ENCODE measurements at regions not wholly inside any gene's neighbourhood (a gene's known extent, or its start where the extent isn't known, plus 50 kb on each side); places are given as distances from the start of the nearest gene placed in this dataset.

DNA sequence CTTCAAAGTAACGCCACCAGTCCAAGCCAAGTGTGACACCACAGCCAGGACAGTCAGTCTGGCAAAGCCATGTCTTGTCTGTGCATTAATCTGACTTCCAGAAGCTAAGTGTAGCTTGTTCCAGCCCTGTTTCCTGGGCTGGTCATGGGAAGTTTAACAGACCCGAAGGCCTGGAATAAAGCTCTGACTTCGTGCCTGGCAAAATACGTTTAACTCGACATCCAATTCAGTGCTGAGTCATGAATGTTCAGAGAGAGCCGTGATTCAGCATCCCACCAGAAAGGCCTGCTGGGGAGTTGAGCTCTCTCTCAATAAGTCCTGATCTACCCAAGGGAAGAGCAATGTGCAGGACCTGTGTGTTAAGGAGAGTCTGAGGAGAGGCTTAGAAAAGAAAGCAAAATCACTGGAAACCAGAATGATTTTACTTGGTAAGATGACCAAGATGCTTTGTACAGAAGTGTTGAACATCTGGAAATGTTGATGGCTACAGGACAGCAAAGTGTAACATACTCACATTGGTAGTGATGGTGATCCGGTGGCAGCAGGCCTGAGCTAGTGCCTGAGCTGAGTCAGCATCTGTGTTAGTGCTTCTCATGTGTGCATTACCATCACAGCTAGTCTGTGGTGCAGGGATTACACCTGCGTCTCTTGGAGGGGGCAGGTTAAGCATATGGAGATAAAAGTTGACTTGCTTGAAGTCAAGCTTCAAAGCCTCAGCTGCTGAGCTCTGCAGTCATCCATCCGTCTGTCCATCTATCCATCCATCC, 743.7 kb upstream of the HS6ST1 start:
- no peak for DNase-seq

- no peak for DNase-seq
Measured at GRCh38 chr2:129067070-129067469, 748.4 kb upstream of the HS6ST1 start.

DNA sequence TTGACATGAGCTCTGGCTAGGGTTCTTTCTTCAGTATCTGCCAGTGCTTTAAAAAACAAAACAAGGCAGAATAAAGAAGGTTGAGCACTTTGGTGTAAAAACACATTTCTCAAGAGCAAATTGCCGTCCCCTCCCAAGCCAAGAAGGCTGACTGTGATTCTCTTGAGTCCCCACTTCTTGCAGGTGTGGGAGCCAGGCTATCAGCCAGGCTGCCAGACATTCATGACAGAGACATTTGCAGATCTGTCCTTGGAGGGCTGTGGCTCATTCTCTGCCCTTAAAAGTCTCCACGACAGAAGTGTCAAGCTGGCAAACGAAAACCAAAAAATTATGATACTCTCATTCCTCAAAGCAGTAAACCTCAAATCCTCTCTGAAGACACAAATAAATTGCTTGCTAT, 749.3 kb upstream of the HS6ST1 start:
- DNase-seq: no peak

- no peak for DNase-seq
Measured at GRCh38 chr2:129068543-129068942, 749.9 kb upstream of the HS6ST1 start.

GRCh38 chr2:129069875-129070594, 751.4 kb upstream of the HS6ST1 start:
- no peak for DNase-seq

DNA sequence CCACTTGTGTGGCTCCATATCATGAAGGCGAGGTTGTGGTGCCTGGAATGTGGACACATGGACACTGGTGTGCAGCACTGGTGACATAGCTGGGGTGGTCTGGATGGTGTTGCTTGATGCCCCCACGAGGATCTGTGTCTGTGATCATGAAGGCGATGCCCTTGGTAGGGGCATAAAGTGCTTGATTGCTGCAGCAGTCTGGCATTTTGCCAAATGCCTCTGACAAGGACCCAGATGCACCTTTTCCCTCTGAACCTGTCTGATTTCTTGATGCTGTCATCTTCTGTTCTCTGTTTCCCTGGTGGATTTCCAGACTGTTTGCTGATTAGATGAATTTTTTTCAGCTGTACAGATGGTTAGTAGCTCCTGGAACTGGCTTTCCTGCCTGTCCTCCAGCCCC, 752.0 kb upstream of the HS6ST1 start:
- no peak for DNase-seq

GRCh38 chr2:129071531-129071930, 752.9 kb upstream of the HS6ST1 start:
- DNase-seq: no peak

- DNase-seq: no peak
Measured at GRCh38 chr2:129074298-129074920, 755.7 kb upstream of the HS6ST1 start.

- DNase-seq: no peak
Measured at GRCh38 chr2:129078548-129078947, 759.9 kb upstream of the HS6ST1 start.

DNA sequence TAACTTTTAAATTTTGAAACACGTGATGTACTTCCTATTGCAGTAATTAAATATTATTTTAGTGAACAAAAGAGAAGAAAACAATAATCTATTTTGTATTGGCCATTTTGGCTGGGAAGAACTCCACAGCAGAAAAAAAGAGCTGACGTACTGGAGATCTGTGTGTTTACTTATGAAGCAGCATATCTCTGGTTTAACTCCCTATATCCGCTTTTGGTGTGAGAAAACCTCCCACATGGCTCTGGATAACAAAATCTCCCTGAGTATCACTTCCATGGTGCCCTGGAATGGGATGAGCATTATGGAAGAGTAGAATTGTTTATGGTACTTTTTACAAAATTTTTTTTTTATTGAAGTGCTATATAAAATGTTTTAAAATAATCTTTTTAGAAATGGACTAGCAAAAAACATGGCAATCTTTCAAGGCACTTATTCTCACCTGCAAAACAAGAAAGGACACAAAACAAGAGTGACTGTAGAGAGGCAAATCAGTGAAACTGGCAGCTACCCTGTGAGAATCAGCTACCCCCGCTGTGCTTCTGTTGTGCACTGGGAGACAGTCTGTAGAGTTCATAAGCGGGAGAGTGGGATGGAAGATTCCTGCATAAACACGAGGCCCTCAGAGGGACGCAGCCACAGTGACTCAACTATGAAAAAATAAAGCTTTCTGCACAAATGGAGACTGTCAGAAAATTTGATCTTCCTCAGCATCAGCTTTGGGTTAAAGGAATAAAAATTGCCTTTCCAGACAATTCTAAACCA, 762.2 kb upstream of the HS6ST1 start:
- DNase-seq: no peak

- no peak for DNase-seq
Measured at GRCh38 chr2:129085386-129085785, 766.7 kb upstream of the HS6ST1 start.

- no peak for DNase-seq
Measured at GRCh38 chr2:129087133-129087813, 768.6 kb upstream of the HS6ST1 start.

GRCh38 chr2:129091620-129092019, 773.0 kb upstream of the HS6ST1 start:
- no peak for DNase-seq

DNA sequence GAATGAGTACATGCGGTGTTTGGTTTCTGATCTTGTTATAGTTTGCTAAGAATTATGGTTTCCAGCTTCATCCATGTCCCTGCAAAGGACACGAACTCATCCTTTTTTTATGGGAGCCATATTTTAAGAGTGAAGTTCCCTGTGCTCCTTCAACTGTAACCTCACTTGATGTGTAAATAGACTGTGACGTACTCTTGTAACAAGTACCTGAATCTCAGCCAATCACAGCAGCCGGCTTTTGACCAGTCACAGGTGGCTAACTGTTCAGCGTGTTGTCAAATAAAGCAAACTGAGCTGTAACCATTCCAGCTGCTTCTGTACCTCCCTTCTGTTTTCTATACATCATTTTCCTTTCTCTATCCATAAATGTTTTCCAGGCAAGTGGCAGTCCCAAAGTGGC, 774.3 kb upstream of the HS6ST1 start:
- no peak for DNase-seq

- DNase-seq: no peak
Measured at GRCh38 chr2:129101186-129101585, 782.5 kb upstream of the HS6ST1 start.

GRCh38 chr2:129103936-129104878, 785.5 kb upstream of the HS6ST1 start:
- no peak for DNase-seq

- DNase-seq: no peak
Measured at GRCh38 chr2:129112181-129112580, 793.5 kb upstream of the HS6ST1 start.

DNA sequence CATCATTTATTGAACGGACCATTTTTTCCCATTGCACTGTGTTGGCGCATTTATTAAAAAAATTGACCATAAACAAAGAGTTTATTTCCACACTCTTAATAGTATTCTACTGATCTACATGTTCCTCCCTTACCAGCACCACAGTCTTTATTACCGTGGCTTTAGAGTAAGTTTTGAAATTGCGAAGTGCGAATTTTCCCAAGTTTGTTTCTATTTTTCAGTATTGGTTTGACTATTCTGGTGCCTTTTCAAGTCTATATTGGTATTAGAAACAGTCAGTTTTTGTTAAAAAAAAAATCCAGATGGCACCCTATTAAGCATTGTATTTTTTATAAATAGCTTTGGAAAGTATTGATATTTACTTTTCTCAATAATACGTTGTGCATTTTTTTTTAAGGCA, 795.1 kb upstream of the HS6ST1 start:
- no peak for DNase-seq

DNA sequence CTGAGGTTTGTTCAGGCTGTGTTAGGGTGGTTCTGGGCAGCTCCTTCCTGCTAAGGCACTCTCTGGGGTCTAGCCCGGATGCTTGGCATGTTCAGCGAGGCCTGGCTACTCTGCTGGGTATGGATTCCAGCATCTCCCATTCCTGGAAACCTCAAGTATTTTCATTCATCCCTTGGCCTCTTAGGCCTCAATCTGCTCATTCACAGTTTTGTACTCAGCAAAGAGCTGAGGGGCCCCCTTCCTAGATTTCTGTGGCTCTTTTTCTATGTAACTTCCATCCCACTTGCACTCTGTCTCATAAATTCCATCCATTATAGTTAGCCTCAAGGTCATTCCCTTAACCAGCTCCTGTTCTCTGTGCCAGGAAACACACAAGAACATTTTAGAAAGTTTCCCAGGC, 798.8 kb upstream of the HS6ST1 start:
- DNase-seq: no peak

DNA sequence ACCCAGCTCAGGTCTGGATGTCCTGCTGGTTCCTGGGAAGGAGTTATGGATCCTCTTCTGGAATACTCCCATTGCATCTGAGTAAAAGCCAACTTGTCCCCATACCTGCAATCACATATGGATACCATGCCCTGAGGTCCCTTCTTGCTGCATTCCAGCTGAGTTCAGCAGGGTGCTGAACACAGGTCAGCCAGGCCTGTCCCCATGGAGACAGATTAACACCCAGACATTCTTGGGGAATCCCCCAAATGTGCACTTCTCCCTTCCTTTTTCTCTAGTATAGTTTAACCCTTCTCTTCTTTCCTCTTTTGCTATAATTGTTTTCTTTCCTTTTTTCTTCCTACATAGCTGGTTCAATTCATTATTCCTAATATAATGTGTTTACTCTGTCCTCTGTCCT, 799.6 kb upstream of the HS6ST1 start:
- no peak for DNase-seq

DNA sequence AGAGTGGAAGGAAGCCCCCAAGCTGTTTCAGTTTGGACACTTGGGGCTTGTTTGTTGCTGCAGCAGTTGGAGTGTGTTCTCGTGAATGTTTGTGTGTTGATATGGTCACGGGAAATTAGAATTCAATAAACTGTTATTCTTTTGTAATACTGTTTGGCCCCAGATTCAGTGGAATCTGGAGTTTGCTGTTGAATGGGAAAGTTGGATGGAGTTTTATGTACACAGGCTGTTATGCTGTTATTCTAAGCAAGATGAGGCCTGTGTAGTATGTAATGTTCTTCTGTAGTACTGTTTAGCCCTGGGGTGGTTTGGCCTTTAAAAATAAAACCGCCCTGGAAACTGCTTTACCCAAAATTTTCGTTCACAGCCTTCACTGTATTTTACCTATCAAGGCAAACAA, 810.4 kb upstream of the HS6ST1 start:
- DNase-seq: no peak

Data from GOT3 (cell line).